GM18870 (cell line): ENCODE measurements at regions not wholly inside any gene's neighbourhood (a gene's known extent, or its start where the extent isn't known, plus 50 kb on each side); places are given as distances from the start of the nearest gene placed in this dataset.

Source experiments
- ATAC-seq: cut with Tn5 transposase; IDR thresholded peaks from one replicate; pipeline ENCODE4 v1.9.1; 2021; ENCODE audit warnings: moderate library complexity; ENCODE audit not compliant: unreplicated experiment

DNA sequence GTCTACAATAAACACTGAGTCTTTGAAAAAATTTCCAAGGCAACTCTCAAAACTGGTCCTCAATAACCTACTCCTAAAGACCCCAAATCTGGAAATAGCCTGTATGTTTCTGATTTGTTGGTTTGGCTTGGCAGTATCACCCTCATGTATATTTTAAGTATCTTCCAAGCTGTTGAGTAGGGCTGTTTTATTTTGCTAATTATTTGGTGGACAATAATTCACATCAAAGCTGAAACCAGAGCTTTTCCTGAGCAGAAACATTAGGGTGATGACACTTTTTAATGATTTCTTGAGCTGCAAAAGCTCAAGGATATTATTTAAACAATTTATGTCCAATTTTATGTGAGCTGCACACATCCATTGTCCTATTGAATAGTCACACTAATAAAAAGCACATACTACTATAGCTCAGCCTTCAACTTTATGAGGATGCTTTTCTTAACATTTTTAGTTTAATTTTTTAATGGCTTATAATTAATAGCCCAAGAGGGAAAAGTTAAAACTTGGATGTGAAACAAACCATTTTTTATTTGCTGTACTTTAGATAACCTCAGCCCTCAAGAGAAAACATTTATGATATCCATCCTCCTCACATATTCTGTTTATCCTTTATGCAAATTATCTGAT, 393.1 kb downstream of the TAF11L14 start:
- no peak for ATAC-seq

- no peak for ATAC-seq
Observed at GRCh38 chr5:18028036-18028435, 393.8 kb downstream of the TAF11L14 start.

- ATAC-seq, result no peak
Observed at GRCh38 chr5:18032744-18033143, 398.5 kb downstream of the TAF11L14 start.

- no peak for ATAC-seq
Observed at GRCh38 chr5:18036531-18036930, 402.3 kb downstream of the TAF11L14 start.

DNA sequence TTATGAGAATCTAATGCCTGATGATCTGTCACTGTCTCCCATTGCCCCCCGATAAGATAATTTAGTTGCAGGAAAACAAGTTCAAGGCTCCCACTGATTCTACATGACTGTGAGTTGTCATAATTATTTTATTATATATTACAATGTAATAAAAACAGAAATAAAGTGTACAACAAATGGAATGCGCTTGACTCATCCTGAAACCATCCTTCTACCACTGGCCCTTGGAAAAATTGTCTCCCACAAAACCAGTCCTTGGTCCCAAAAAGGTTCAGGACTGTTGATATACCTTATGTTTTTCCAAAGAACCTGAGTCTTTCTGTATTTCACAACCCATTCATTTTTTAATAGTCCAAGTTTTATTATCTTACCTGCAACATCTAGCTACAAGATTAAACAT, 403.5 kb downstream of the TAF11L14 start:
- ATAC-seq, result no peak

DNA sequence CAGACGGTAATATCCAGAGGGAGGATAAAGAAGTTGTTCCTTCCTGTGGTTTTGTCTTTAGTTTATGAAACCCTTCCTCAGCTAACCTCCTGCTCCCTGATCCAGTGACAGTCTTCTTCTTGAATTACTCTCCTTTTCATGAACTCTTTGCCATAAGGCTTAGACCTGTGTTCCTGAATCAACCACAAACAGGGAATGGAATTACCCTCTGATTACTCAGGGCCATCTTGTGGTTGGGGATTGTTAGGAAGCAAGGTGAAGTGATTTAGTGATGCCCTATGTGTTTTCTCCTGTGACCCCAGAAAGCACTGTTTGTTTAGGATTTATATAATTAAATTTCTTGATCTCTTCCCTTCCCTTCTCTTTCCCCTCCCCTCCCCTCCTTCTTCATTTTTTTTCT, 409.1 kb downstream of the TAF11L14 start:
- no peak for ATAC-seq

DNA sequence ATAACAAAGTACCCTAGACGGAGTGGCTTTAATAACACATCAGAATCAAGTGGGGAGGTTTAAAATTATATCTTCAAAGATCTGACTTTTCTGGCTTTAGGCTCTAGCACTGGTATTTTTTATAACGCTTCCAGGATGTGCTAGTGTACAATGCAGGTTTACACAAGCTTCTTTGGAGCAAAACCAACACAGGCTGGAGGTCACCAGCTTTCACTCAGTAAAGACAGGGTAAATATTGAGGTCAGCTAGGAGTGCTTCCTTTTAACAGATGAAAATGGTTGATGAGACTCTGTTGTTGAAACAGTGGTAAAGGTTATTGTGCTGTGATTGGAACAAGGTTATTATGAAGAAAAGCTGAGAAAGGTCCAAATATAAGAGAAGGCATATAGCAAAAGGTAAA, 414.2 kb downstream of the TAF11L14 start:
- ATAC-seq, result no peak

DNA sequence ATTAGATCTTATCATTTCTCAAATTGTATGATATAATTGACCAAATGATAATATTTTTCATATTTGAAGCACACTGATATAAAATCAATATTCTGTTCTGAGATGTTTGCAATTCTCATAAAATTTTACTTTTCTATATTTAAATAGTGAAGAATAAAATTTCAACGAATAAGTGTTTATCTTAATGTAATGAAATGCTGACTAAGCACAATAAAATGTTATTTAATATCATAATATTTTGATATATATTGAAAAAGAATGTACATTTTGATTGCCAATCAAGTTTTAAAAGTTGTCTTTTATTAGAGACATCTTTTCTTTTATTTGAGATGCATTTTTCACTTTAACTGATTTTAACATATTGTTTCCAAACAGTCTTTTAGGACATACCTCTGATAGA, 416.1 kb downstream of the TAF11L14 start:
- ATAC-seq, result no peak

DNA sequence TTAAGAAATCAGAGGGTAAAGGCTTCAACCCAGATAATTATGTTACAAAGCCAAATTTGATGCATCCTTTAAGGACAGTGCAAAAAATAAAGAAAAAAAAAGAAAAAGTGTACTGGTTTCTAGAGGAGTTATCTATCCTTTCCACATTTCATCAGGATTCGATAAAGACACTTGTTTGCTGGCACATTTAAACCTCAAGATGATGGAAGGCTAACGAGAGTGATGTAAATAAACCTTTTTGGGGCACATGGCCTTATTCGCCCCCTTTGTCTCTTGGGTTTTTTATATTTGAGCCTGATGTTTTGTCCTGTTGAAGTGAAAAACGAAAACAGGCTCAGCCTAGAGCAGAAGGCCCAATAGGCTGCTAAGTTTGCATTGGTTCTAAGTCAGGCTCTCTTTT, 416.5 kb downstream of the TAF11L14 start:
- no peak for ATAC-seq

DNA sequence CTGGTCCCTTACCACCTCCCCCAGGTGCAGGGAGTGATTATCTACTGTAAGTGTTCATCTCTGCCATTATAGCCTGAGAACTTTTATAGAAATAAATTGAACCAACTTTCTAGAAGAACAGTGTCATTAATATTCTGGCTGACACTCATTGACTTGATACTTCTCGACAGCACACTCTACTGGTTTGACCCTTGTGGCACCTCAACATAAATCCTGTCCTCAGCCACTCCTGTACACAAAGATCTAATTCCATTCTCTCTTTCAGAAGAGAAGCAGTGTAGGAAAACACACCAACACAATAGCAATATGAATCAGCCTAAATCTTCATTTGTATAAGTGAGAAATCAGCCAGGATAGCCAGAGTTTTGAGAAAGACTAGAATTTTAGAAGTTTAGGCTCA, 417.7 kb downstream of the TAF11L14 start:
- ATAC-seq, result no peak

DNA sequence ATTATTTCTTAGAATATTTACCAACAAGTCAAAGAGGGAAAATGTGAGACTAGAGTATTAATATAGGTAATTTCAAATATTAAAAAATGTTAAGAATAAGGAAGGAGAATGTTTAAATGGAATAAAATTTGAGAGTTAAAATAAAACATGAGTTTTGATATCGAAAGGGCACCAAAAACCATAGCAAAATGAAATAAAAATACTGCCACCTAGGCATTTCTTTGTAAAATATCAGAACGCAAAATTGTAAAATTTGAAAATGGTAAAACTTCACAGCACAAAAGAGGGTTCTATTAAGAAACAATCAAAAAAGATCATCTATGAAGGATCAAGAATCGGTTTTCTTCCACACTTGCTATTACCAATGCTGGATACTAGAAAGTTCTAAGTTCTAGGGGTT, 418.3 kb downstream of the TAF11L14 start:
- ATAC-seq, result no peak

DNA sequence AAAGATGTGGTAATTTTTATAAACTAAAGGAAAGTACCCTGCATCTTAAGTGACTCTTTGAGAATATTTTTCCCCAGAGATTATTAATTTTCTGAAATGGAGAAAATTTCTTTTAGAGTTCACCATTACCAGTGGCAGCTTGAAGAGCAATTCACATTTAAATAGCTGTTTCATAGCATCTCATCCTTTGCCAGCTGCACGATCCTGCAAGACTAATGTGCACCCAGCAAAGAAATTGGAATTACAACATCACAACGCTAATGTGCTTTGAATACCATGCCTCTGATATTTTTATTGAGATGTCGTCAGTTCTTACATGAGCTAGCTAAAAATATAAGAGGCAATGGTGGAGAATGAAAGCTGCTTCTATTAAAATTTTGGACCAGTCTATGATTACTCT, 423.5 kb downstream of the TAF11L14 start:
- ATAC-seq, result no peak

DNA sequence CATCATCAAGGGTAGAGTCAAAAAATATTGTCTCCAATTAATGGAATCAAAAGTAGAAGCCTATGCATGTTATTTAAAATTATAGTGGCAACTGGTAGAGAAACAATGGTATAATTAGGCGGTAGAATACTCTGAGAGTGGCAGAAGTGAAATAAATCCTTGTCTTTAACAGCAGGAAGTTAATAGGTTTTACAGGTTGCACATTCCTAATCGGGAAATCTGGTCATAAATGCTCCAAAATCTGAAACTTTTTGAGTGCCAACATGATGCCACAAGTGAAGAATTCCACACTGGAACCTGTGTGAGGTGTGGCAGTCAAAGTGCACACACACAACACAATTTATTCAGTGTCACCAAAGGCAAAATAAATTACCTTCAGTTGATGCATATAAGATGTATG, 433.4 kb downstream of the TAF11L14 start:
- no peak for ATAC-seq

GRCh38 chr5:18068826-18069225, 434.6 kb downstream of the TAF11L14 start:
- ATAC-seq, result no peak

DNA sequence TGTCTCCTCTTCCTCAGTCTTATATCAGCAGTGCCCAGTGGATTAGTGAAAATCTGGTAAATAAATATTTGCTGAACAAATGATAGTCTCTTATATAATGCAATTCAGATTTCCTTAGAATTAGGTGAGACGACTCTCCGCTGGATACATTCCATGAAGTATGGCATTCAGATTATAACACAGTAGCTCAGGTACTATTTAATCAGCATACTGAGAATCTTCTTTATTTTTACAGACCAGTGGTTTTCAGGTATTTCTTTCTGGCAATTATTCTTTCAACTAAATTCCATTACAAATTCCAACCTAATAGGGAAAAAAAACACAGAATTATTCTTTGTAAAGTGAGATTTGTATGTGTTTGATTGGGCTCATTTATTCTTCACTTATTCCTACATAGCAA, 435.5 kb downstream of the TAF11L14 start:
- no peak for ATAC-seq

DNA sequence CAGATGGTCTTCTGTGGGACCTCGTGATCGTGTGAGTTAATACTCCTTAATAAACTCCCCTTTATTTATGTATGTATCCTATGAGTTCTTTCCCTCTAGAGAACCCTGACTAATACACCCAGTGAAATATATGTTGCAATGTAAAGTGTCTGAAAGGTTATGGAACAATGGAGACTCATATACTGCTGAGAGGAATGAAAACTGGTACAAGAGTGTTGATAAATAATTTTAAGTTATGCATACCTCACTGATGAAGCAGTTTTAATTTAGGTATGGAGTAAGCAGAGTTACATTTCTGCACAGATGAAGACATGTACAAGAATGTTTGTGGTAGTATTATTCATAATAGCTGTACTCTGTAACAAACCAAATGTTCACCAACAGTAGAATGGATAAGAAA, 438.3 kb downstream of the TAF11L14 start:
- ATAC-seq, result no peak

DNA sequence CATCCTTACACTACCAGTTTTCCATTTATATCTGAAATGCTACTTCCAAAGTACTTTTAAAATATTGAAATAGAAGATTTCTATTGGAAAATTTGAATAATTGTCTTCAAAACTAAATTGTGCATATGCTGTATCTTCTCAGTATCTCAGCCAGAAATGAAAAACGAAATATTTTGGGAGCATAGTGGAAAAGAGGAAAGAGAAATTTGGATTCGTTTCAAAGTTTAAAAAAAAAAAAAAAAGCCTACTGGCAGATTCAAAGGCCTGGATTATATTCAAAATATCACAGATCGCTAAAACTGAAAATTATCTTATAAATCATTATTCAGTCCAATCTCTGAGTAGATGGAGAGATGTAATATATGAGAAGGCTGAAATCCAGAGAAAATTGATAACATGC, 440.7 kb downstream of the TAF11L14 start:
- ATAC-seq, result no peak

- ATAC-seq, result no peak
Observed at GRCh38 chr5:18078157-18078556, 443.9 kb downstream of the TAF11L14 start.

GRCh38 chr5:18079831-18080230, 445.6 kb downstream of the TAF11L14 start:
- ATAC-seq, result no peak

DNA sequence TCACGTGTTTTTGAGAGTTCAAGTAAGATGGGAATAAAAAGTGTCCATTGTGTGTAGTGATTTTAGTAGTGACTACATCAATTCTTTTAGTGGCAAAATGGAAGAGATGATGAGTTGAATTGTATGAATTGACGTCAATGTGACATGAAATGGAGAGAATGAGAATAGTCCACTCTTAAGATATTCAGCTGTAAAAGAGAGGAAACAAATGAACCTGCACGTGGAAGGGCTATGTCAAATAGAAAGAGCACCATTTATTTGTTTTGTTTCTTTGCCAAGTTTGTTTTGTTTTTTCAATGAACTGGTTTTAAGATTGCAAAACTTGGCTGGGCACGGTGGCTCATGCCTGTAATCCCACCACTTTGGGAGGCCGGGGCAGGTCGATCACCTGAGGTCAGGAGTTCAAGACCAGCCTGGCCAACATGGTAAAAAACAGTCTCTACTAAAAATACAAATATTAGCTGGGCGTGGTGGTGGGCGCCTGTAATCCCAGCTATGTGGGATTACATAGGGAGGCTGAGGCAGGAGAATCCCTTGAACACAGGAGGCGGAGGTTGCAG, 453.8 kb downstream of the TAF11L14 start:
- ATAC-seq, result no peak

DNA sequence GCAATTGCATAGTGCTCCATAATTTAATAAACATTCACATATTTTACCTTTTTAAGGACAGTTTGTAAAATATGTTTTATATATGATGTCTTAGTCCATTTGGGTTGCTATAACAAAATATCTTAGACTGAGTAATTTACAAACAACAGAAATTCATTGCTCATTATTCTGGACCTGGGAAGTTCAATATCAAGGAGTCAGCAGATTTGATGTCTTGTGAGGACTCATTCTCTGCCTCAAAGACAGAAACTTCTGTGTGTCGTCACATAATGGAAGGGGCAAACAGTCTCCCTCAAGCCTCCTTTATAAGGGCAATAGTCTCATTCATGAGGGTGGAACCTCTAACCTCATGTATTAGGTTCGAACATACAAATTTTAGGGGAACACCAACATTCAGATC, 455.9 kb downstream of the TAF11L14 start:
- ATAC-seq, result no peak

- no peak for ATAC-seq
Observed at GRCh38 chr5:18091142-18091541, 456.9 kb downstream of the TAF11L14 start.

DNA sequence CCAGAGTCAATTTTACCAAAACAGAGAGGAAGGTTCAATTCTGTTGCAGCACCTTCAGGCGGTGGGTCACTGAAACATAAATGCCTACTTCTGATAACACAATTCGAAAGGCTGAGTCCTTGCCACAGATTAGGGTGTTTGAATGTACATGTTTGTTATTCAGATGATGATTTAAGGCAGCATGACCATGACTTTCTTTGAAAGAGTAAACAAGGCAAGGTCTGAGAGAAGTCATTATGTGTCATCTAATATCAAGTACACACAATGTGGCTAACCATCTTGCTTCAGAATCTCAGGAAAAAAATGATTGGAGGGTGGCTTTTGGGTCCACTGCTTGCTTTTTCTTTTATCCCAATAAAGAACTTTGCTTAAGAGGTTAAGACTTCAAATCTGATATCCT, 457.5 kb downstream of the TAF11L14 start:
- ATAC-seq, result no peak
